SK-N-SH (cell line): ENCODE measurements at regions not wholly inside any gene's neighbourhood (a gene's known extent, or its start where the extent isn't known, plus 50 kb on each side); places are given as distances from the start of the nearest gene placed in this dataset.

Source experiments
- EZH2phosphoT487 ChIP-seq: fragments of 200-600 bp; sonication (generic); IDR thresholded peaks from 2 replicates; pipeline ENCODE4 v1.6.1; 2017; ENCODE audit warnings: low read depth, mixed run types, mild to moderate bottlenecking, antibody characterized with exemption, moderate library complexity, borderline replicate concordance
- JUND ChIP-seq: IDR thresholded peaks from 2 replicates; pipeline ENCODE4 v1.4.0; 2012
- POLR2AphosphoS5 ChIP-seq: IDR thresholded peaks from 2 replicates; pipeline ENCODE4 v1.6.1; 2012; ENCODE audit warnings: low read depth, low read length
- SIN3A ChIP-seq: IDR thresholded peaks from 2 replicates; pipeline ENCODE4 v1.6.1; 2012; ENCODE audit warnings: low read depth, mild to moderate bottlenecking, low read length, moderate library complexity, borderline replicate concordance
- YY1 ChIP-seq: IDR thresholded peaks from 2 replicates; pipeline ENCODE4 v1.4.0; 2012; ENCODE audit warnings: low read depth, mild to moderate bottlenecking
- TF ChIP-seq, protein P1 (sequence below): fragments of 200-600 bp; sonication (generic); IDR thresholded peaks from 2 replicates; pipeline ENCODE4 v1.6.1; 2017; ENCODE audit warnings: antibody characterized with exemption, mild to moderate bottlenecking, moderate library complexity
- TF ChIP-seq, protein P2 (sequence below): IDR thresholded peaks from 2 replicates; pipeline ENCODE4; 2012
- TF ChIP-seq, protein P3 (sequence below): IDR thresholded peaks from 2 replicates; pipeline ENCODE4 v1.4.0; 2012; ENCODE audit warnings: low read depth, borderline replicate concordance
- TF ChIP-seq, protein P4 (sequence below): IDR thresholded peaks from 2 replicates; pipeline ENCODE4 v1.4.0; 2012; ENCODE audit warnings: low read depth
- TF ChIP-seq, protein P5 (sequence below): fragments of 150-350 bp; IDR thresholded peaks from 2 replicates; pipeline ENCODE4 v1.6.1; 2016; ENCODE audit warnings: mild to moderate bottlenecking, low read depth, low read length

DNA sequence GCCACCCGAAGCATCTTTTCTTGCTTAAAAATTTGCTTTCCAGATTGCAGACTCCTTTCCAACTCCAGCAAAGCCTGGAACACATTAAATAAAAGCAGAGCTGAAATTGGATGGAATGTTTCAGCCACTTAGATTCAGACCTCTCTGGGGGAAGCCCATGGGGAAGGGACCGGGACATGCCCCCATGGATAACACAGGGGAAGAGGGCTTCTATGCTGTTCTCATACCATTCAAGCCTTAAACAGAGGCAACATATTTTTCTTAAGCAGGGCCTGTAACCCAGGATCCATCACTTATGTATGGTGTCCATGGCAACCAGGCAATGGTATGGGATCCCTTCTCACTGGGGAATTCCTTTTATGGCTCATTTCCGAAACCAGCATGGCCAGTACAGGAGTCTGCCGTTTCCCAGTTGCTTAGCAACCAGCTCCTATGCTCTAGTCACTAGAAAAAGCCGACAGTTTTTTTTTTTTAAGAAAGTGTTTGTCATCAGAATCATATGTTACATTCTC lies 62.0 kb upstream of the MARCHF10 start:
- TF ChIP-seq EZH2phosphoT487 (no peak), SIN3A (no peak), POLR2AphosphoS5 (no peak), YY1 (no peak), JUND (no peak)
- TF ChIP-seq, protein P1, sequence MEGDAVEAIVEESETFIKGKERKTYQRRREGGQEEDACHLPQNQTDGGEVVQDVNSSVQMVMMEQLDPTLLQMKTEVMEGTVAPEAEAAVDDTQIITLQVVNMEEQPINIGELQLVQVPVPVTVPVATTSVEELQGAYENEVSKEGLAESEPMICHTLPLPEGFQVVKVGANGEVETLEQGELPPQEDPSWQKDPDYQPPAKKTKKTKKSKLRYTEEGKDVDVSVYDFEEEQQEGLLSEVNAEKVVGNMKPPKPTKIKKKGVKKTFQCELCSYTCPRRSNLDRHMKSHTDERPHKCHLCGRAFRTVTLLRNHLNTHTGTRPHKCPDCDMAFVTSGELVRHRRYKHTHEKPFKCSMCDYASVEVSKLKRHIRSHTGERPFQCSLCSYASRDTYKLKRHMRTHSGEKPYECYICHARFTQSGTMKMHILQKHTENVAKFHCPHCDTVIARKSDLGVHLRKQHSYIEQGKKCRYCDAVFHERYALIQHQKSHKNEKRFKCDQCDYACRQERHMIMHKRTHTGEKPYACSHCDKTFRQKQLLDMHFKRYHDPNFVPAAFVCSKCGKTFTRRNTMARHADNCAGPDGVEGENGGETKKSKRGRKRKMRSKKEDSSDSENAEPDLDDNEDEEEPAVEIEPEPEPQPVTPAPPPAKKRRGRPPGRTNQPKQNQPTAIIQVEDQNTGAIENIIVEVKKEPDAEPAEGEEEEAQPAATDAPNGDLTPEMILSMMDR = no peak
- TF ChIP-seq, protein P2, sequence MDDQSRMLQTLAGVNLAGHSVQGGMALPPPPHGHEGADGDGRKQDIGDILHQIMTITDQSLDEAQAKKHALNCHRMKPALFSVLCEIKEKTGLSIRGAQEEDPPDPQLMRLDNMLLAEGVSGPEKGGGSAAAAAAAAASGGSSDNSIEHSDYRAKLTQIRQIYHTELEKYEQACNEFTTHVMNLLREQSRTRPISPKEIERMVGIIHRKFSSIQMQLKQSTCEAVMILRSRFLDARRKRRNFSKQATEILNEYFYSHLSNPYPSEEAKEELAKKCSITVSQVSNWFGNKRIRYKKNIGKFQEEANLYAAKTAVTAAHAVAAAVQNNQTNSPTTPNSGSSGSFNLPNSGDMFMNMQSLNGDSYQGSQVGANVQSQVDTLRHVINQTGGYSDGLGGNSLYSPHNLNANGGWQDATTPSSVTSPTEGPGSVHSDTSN = no peak
- TF ChIP-seq, protein P3, sequence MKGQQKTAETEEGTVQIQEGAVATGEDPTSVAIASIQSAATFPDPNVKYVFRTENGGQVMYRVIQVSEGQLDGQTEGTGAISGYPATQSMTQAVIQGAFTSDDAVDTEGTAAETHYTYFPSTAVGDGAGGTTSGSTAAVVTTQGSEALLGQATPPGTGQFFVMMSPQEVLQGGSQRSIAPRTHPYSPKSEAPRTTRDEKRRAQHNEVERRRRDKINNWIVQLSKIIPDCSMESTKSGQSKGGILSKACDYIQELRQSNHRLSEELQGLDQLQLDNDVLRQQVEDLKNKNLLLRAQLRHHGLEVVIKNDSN = no peak
- TF ChIP-seq, protein P4, sequence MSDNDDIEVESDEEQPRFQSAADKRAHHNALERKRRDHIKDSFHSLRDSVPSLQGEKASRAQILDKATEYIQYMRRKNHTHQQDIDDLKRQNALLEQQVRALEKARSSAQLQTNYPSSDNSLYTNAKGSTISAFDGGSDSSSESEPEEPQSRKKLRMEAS = no peak
- TF ChIP-seq, protein P5, sequence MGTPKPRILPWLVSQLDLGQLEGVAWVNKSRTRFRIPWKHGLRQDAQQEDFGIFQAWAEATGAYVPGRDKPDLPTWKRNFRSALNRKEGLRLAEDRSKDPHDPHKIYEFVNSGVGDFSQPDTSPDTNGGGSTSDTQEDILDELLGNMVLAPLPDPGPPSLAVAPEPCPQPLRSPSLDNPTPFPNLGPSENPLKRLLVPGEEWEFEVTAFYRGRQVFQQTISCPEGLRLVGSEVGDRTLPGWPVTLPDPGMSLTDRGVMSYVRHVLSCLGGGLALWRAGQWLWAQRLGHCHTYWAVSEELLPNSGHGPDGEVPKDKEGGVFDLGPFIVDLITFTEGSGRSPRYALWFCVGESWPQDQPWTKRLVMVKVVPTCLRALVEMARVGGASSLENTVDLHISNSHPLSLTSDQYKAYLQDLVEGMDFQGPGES = no peak
